K562 (cell line): ENCODE measurements at regions not wholly inside any gene's neighbourhood (a gene's known extent, or its start where the extent isn't known, plus 50 kb on each side); places are given as distances from the start of the nearest gene placed in this dataset.

ENCODE experiments used
- TF ChIP-seq, protein P1 (sequence below): fragments of 450-650 bp; IDR thresholded peaks from 2 replicates; pipeline ENCODE4 v1.6.1; 2016; ENCODE audit warnings: mild to moderate bottlenecking, moderate library complexity
- TF ChIP-seq, protein P2 (sequence below), 2 experiments: fragments of 450-650 bp; conservative IDR thresholded peaks; 2 replicates each; pipeline ENCODE4 v1.6.1; 2017; ENCODE audit warnings: mild to moderate bottlenecking in 2 of 2, moderate library complexity in 2 of 2

DNA sequence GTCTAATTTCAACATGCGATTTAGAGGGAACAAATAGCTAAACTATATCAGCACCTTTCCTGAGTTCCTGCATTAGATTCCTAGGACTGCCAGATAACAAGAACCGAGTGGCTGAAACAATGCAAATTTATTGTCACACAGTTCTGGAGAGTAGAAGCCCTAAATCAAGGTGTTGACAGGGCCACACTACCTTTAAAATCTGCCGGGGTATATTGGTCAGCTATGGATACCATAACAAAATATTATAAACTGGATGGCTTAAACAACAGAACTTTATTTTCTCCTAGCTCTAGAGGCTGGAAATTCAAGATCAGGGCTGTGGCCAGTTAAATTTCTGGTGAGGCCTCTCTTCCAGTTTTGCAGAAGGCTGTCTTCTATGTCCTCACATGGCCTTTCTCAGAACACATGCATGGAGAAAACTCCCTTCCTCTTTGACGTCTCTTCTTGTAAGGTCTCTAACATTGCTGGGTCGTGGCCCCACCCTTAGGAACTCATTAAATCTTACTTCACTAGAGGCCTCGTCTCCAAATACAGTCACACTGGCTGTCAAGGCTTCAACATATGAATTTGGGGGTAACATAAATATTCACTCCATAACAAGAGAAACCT is 144.3 kb downstream of the FCRL5 start (continued):
- TF ChIP-seq, protein P1, sequence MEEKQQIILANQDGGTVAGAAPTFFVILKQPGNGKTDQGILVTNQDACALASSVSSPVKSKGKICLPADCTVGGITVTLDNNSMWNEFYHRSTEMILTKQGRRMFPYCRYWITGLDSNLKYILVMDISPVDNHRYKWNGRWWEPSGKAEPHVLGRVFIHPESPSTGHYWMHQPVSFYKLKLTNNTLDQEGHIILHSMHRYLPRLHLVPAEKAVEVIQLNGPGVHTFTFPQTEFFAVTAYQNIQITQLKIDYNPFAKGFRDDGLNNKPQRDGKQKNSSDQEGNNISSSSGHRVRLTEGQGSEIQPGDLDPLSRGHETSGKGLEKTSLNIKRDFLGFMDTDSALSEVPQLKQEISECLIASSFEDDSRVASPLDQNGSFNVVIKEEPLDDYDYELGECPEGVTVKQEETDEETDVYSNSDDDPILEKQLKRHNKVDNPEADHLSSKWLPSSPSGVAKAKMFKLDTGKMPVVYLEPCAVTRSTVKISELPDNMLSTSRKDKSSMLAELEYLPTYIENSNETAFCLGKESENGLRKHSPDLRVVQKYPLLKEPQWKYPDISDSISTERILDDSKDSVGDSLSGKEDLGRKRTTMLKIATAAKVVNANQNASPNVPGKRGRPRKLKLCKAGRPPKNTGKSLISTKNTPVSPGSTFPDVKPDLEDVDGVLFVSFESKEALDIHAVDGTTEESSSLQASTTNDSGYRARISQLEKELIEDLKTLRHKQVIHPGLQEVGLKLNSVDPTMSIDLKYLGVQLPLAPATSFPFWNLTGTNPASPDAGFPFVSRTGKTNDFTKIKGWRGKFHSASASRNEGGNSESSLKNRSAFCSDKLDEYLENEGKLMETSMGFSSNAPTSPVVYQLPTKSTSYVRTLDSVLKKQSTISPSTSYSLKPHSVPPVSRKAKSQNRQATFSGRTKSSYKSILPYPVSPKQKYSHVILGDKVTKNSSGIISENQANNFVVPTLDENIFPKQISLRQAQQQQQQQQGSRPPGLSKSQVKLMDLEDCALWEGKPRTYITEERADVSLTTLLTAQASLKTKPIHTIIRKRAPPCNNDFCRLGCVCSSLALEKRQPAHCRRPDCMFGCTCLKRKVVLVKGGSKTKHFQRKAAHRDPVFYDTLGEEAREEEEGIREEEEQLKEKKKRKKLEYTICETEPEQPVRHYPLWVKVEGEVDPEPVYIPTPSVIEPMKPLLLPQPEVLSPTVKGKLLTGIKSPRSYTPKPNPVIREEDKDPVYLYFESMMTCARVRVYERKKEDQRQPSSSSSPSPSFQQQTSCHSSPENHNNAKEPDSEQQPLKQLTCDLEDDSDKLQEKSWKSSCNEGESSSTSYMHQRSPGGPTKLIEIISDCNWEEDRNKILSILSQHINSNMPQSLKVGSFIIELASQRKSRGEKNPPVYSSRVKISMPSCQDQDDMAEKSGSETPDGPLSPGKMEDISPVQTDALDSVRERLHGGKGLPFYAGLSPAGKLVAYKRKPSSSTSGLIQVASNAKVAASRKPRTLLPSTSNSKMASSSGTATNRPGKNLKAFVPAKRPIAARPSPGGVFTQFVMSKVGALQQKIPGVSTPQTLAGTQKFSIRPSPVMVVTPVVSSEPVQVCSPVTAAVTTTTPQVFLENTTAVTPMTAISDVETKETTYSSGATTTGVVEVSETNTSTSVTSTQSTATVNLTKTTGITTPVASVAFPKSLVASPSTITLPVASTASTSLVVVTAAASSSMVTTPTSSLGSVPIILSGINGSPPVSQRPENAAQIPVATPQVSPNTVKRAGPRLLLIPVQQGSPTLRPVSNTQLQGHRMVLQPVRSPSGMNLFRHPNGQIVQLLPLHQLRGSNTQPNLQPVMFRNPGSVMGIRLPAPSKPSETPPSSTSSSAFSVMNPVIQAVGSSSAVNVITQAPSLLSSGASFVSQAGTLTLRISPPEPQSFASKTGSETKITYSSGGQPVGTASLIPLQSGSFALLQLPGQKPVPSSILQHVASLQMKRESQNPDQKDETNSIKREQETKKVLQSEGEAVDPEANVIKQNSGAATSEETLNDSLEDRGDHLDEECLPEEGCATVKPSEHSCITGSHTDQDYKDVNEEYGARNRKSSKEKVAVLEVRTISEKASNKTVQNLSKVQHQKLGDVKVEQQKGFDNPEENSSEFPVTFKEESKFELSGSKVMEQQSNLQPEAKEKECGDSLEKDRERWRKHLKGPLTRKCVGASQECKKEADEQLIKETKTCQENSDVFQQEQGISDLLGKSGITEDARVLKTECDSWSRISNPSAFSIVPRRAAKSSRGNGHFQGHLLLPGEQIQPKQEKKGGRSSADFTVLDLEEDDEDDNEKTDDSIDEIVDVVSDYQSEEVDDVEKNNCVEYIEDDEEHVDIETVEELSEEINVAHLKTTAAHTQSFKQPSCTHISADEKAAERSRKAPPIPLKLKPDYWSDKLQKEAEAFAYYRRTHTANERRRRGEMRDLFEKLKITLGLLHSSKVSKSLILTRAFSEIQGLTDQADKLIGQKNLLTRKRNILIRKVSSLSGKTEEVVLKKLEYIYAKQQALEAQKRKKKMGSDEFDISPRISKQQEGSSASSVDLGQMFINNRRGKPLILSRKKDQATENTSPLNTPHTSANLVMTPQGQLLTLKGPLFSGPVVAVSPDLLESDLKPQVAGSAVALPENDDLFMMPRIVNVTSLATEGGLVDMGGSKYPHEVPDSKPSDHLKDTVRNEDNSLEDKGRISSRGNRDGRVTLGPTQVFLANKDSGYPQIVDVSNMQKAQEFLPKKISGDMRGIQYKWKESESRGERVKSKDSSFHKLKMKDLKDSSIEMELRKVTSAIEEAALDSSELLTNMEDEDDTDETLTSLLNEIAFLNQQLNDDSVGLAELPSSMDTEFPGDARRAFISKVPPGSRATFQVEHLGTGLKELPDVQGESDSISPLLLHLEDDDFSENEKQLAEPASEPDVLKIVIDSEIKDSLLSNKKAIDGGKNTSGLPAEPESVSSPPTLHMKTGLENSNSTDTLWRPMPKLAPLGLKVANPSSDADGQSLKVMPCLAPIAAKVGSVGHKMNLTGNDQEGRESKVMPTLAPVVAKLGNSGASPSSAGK = peak; percentile 91
- TF ChIP-seq, protein P2, sequence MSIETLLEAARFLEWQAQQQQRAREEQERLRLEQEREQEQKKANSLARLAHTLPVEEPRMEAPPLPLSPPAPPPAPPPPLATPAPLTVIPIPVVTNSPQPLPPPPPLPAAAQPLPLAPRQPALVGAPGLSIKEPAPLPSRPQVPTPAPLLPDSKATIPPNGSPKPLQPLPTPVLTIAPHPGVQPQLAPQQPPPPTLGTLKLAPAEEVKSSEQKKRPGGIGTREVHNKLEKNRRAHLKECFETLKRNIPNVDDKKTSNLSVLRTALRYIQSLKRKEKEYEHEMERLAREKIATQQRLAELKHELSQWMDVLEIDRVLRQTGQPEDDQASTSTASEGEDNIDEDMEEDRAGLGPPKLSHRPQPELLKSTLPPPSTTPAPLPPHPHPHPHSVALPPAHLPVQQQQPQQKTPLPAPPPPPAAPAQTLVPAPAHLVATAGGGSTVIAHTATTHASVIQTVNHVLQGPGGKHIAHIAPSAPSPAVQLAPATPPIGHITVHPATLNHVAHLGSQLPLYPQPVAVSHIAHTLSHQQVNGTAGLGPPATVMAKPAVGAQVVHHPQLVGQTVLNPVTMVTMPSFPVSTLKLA (conservative IDR thresholded peaks at IDR 0.05) = 0 out of 4 replicates have a peak, but pooled peaks of 1 of the 2 experiments have one; percentile 26
